ENCODE measurements at regions not wholly inside any gene's neighbourhood (a gene's known extent, or its start where the extent isn't known, plus 50 kb on each side); places are given as distances from the start of the nearest gene placed in this dataset.
"Not testable (repeated sequence)": the region's sequence is repeated elsewhere in the genome, so short reads cannot be mapped to it uniquely, and the experiment has no call there.

- TF ChIP-seq CTCF, POLR2A (IDR thresholded peaks at IDR 0.05): not testable (repeated sequence)
Measured at GRCh38 chr16:31816141-31816540, 57.5 kb upstream of the ZNF267 start.
